SK-N-SH treated with all-trans-retinoic acid at 6 μM for 48 hours (cell line): ENCODE measurements at regions not wholly inside any gene's neighbourhood (a gene's known extent, or its start where the extent isn't known, plus 50 kb on each side); places are given as distances from the start of the nearest gene placed in this dataset.

Experiments used
- ARNTL ChIP-seq: fragments of 450-650 bp; formaldehyde crosslinking; IDR thresholded peaks from 2 replicates; pipeline ENCODE4 v1.5.0; 2020; ENCODE audit warnings: low read depth, mild to moderate bottlenecking, moderate library complexity, borderline replicate concordance
- ISL1 ChIP-seq: fragments of 250-450 bp; sonication (Bioruptor Pico); IDR thresholded peaks from 2 replicates; pipeline ENCODE4 v2.1.2; 2022; ENCODE audit warnings: mild to moderate bottlenecking, moderate library complexity
- OSR1 ChIP-seq: fragments of 250-450 bp; sonication (Bioruptor Pico); IDR thresholded peaks from 2 replicates; pipeline ENCODE4 v1.8.0; 2022; ENCODE audit warnings: moderate library complexity, mild to moderate bottlenecking, inconsistent platforms
- RARB ChIP-seq: fragments of 250-450 bp; sonication (Bioruptor Pico); IDR thresholded peaks from 2 replicates; pipeline ENCODE4 v1.8.0; 2021; ENCODE audit warnings: mild to moderate bottlenecking, moderate library complexity
- SNAI2 ChIP-seq: fragments of 250-450 bp; sonication (Bioruptor Pico); IDR thresholded peaks from 2 replicates; pipeline ENCODE4 v1.5.0; 2020; ENCODE audit warnings: mild to moderate bottlenecking, moderate library complexity
- TCF4 ChIP-seq: fragments of 250-450 bp; sonication (Bioruptor Pico); IDR thresholded peaks from 2 replicates; pipeline ENCODE4 v1.8.0; 2021; ENCODE audit warnings: mild to moderate bottlenecking, moderate library complexity, borderline replicate concordance
- ZFP30 ChIP-seq: fragments of 450-650 bp; formaldehyde crosslinking; IDR thresholded peaks from 2 replicates; pipeline ENCODE4 v1.5.0; 2022; ENCODE audit warnings: mild to moderate bottlenecking, moderate library complexity
- TF ChIP-seq, protein P1 (sequence below): fragments of 250-450 bp; sonication (Bioruptor Pico); IDR thresholded peaks from 2 replicates; pipeline ENCODE4 v1.8.0; 2020; ENCODE audit warnings: mild to moderate bottlenecking, moderate library complexity, borderline replicate concordance
- TF ChIP-seq, protein P2 (sequence below): fragments of 250-450 bp; sonication (Bioruptor Pico); IDR thresholded peaks from 2 replicates; pipeline ENCODE4 v1.5.1; 2021; ENCODE audit warnings: mild to moderate bottlenecking, moderate library complexity

DNA sequence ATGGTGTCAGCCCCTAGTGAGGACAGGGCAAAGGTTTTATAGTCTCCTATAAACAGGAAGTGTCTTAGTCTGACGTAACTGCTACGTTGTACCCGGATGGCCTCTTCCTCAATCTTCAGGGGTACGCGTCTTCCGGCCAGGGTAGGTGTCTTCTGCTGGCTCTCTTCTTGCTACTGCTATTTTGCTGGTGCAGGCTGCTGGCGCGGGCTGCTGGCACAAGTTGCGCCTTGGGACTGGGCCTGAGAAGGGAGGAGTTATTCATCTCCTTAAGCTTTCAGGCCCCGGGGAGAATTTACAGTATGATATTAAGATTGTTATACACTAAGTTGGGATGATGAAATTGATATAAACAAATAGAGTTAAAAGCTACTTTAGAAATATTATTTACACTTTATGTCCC is 74.4 kb downstream of the HDGFL1 start:
- TF ChIP-seq, protein P1, sequence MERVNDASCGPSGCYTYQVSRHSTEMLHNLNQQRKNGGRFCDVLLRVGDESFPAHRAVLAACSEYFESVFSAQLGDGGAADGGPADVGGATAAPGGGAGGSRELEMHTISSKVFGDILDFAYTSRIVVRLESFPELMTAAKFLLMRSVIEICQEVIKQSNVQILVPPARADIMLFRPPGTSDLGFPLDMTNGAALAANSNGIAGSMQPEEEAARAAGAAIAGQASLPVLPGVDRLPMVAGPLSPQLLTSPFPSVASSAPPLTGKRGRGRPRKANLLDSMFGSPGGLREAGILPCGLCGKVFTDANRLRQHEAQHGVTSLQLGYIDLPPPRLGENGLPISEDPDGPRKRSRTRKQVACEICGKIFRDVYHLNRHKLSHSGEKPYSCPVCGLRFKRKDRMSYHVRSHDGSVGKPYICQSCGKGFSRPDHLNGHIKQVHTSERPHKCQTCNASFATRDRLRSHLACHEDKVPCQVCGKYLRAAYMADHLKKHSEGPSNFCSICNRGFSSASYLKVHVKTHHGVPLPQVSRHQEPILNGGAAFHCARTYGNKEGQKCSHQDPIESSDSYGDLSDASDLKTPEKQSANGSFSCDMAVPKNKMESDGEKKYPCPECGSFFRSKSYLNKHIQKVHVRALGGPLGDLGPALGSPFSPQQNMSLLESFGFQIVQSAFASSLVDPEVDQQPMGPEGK (CRISPR knock-in tag) = no peak
- TF ChIP-seq SNAI2 = no peak
- TF ChIP-seq ZFP30 (CRISPR knock-in tag) = no peak
- TF ChIP-seq, protein P2, sequence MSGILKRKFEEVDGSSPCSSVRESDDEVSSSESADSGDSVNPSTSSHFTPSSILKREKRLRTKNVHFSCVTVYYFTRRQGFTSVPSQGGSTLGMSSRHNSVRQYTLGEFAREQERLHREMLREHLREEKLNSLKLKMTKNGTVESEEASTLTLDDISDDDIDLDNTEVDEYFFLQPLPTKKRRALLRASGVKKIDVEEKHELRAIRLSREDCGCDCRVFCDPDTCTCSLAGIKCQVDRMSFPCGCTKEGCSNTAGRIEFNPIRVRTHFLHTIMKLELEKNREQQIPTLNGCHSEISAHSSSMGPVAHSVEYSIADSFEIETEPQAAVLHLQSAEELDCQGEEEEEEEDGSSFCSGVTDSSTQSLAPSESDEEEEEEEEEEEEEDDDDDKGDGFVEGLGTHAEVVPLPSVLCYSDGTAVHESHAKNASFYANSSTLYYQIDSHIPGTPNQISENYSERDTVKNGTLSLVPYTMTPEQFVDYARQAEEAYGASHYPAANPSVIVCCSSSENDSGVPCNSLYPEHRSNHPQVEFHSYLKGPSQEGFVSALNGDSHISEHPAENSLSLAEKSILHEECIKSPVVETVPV (CRISPR knock-in tag) = no peak
- TF ChIP-seq ARNTL (CRISPR knock-in tag) = no peak
- no peak for TF ChIP-seq RARB
- no peak for TF ChIP-seq TCF4 (CRISPR knock-in tag)
- no peak for TF ChIP-seq ISL1 (CRISPR knock-in tag)
- no peak for TF ChIP-seq OSR1 (CRISPR knock-in tag)
